Mesenchymal stem cell (in vitro differentiated cells and primary cell): ENCODE measurements at regions not wholly inside any gene's neighbourhood (a gene's known extent, or its start where the extent isn't known, plus 50 kb on each side); places are given as distances from the start of the nearest gene placed in this dataset.

Experiments used
- DNase-seq: peaks from one replicate; pipeline ENCODE4 v3.0.0-alpha.2; 2013
- H2AFZ ChIP-seq: one replicate; pipeline ENCODE4 v1.6.1; 2013; ENCODE audit warnings: low read depth, mild to moderate bottlenecking, control low read depth, inconsistent platforms, low read length, moderate library complexity
- H2AK5ac ChIP-seq: 2 replicates; pipeline ENCODE4 v1.6.1; 2013; ENCODE audit warnings: low read length, moderate library complexity, mild to moderate bottlenecking, inconsistent platforms; ENCODE audit not compliant: severe bottlenecking
- H2BK120ac ChIP-seq: one replicate; pipeline ENCODE4 v1.6.1; 2013; ENCODE audit warnings: low read depth, mild to moderate bottlenecking, inconsistent platforms, low read length, moderate library complexity
- H2BK12ac ChIP-seq, 2 experiments: one replicate each; pipeline ENCODE4 v1.6.1; 2013; ENCODE audit warnings: inconsistent platforms in 2 of 2, low read length in 2 of 2, mild to moderate bottlenecking in 2 of 2, moderate library complexity in 2 of 2, control low read depth in 1 of 2
- H2BK15ac ChIP-seq: one replicate; pipeline ENCODE4 v1.6.1; 2013; ENCODE audit warnings: mild to moderate bottlenecking, low read depth, inconsistent platforms; ENCODE audit not compliant: poor library complexity, severe bottlenecking
- H2BK5ac ChIP-seq: 2 replicates; pipeline ENCODE4 v1.6.1; 2013; ENCODE audit warnings: low read depth, mild to moderate bottlenecking, low read length, control low read depth, inconsistent platforms; ENCODE audit not compliant: poor library complexity, severe bottlenecking
- H3K14ac ChIP-seq, 2 experiments: one replicate each; pipeline ENCODE4 v1.6.1; 2013; ENCODE audit warnings: inconsistent platforms in 2 of 2, low read length in 2 of 2, control low read depth in 1 of 2, mild to moderate bottlenecking in 1 of 2, moderate library complexity in 1 of 2
- H3K18ac ChIP-seq, 2 experiments: one replicate each; pipeline ENCODE4 v1.6.1; 2013; ENCODE audit warnings: inconsistent platforms in 2 of 2, low read length in 2 of 2, control low read depth in 1 of 2, low read depth in 1 of 2, mild to moderate bottlenecking in 1 of 2
- H3K23ac ChIP-seq, 2 experiments: one replicate each; pipeline ENCODE4 v1.6.1; 2013; ENCODE audit warnings: inconsistent platforms in 2 of 2, low read length in 2 of 2, mild to moderate bottlenecking in 2 of 2, moderate library complexity in 2 of 2, control low read depth in 1 of 2
- H3K27ac ChIP-seq: 2 replicates; pipeline ENCODE4 v1.5.1; 2013; ENCODE audit warnings: mild to moderate bottlenecking, moderate library complexity, low read length, control low read depth, inconsistent platforms; ENCODE audit not compliant: poor library complexity, severe bottlenecking
- H3K27me3 ChIP-seq, 2 experiments: 2 replicates each; pipeline versions ENCODE4 v1.6.1 to v1.7.0; 2013; ENCODE audit warnings: low read length in 2 of 2, mild to moderate bottlenecking in 2 of 2, moderate library complexity in 2 of 2, control low read depth in 1 of 2, inconsistent platforms in 1 of 2; ENCODE audit not compliant: control insufficient read depth in 1 of 2, insufficient read depth in 1 of 2
- H3K36me3 ChIP-seq, 2 experiments: 2 replicates each; pipeline versions ENCODE4 v1.6.1 to v1.7.0; 2013; ENCODE audit warnings: low read length in 2 of 2, control low read depth in 1 of 2, inconsistent platforms in 1 of 2, low read depth in 1 of 2, mild to moderate bottlenecking in 1 of 2; ENCODE audit not compliant: insufficient read depth in 2 of 2, control insufficient read depth in 1 of 2
- H3K4ac ChIP-seq, 2 experiments: one replicate each; pipeline ENCODE4 v1.6.1; 2013; ENCODE audit warnings: inconsistent platforms in 2 of 2, low read length in 2 of 2, mild to moderate bottlenecking in 2 of 2, moderate library complexity in 2 of 2, control low read depth in 1 of 2, low read depth in 1 of 2
- H3K4me1 ChIP-seq: 2 replicates; pipeline ENCODE4 v1.6.1; 2013; ENCODE audit warnings: low read depth, low read length, control low read depth; ENCODE audit not compliant: control insufficient read depth, insufficient read depth
- H3K4me2 ChIP-seq: 2 replicates; pipeline ENCODE4 v1.6.1; 2013; ENCODE audit warnings: low read length, mild to moderate bottlenecking, inconsistent platforms; ENCODE audit not compliant: poor library complexity, severe bottlenecking
- H3K4me3 ChIP-seq, 2 experiments: 2 replicates each; pipeline versions ENCODE4 v1.5.1 to v1.7.0; 2013; ENCODE audit warnings: low read length in 2 of 2, mild to moderate bottlenecking in 2 of 2, control low read depth in 1 of 2, low read depth in 1 of 2; ENCODE audit not compliant: insufficient read depth in 1 of 2
- H3K79me1 ChIP-seq: replicated peaks from 2 replicates; pipeline ENCODE4 v1.6.1; 2013; ENCODE audit warnings: mild to moderate bottlenecking, control low read depth, low read length, inconsistent platforms; ENCODE audit not compliant: poor library complexity, severe bottlenecking
- H3K9ac ChIP-seq: 2 replicates; pipeline ENCODE4 v1.7.0; 2013; ENCODE audit warnings: mild to moderate bottlenecking, low read length, moderate library complexity
- H3K9me3 ChIP-seq: 2 replicates; pipeline ENCODE4 v1.7.0; 2013; ENCODE audit warnings: mild to moderate bottlenecking, low read length; ENCODE audit not compliant: control insufficient read depth
- H4K8ac ChIP-seq: one replicate; pipeline ENCODE4 v1.6.1; 2013; ENCODE audit warnings: inconsistent platforms, mild to moderate bottlenecking, low read length, moderate library complexity
- H4K91ac ChIP-seq: one replicate; pipeline ENCODE4 v1.6.1; 2013; ENCODE audit warnings: mild to moderate bottlenecking, low read length, inconsistent platforms
- WGBS: methylation state at CpG from one replicate; pipeline ENCODE4 v1.1.7; 2013; ENCODE audit warnings: mixed read lengths; 5-methylcytosine and 5-hydroxymethylcytosine counted together

- Histone ChIP-seq H3K4ac (no peak overlapping the region), H3K79me1 (no peaks in the 10 kb centered on the region), H3K36me3 (no peaks in the 10 kb centered on the region), H2BK15ac (no peak overlapping the region), H3K23ac (no peak overlapping the region), H3K4me2 (no peak overlapping the region), H3K18ac (no peak overlapping the region), H2BK5ac (no peak overlapping the region), H3K14ac (no peak overlapping the region), H3K27ac (no peak overlapping the region), H2AFZ (no peak overlapping the region), H4K8ac (no peak overlapping the region), H3K9me3 (no peaks in the 10 kb centered on the region), H2AK5ac (no peak overlapping the region), H2BK12ac (no peak overlapping the region), H3K4me1 (peaks cover 2% of the 10 kb centered on the region), H3K27me3 (no peaks in the 10 kb centered on the region), H3K9ac (no peak overlapping the region), H4K91ac (no peak overlapping the region), H3K4me3 (no peak overlapping the region), H2BK120ac (no peak overlapping the region)
- WGBS, result 63% methylated on average over 3 of the region's 3 CpGs
- DNase-seq, result no peak
Observed at GRCh38 chr3:59128685-59129084, 78.9 kb upstream of the CFAP20DC start.

GRCh38 chr3:59127071-59127470 lies 77.2 kb upstream of the CFAP20DC start:
- DNase-seq, result peak; percentile 73

DNA sequence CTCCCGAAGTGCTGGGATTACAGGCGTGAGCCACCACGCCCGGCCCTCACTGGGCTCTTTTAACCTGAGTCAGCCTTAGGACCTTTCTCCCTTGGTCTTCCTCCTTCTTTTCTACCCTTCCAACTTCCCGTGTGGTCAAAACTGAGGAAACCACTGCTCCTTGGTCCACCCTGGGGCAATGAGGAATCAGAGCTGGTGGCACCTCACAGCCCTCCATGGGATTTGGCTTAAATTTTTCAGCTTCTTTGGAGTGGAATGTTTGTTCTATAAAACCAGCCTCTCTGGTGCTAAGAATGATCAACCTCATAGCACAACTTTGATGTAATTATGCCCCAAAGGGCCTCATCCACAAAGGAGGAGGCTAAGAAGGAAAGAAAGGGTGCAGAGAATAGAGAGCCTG lies 76.6 kb upstream of the CFAP20DC start:
- H3K36me3 ChIP-seq, result no peaks in the 10 kb centered on the region
- no peak overlapping the region for H3K27ac ChIP-seq
- H2BK120ac ChIP-seq, result no peak overlapping the region
- no peak overlapping the region for H2BK5ac ChIP-seq
- H3K4ac ChIP-seq, result no peak overlapping the region
- no peak overlapping the region for H3K18ac ChIP-seq
- H4K91ac ChIP-seq, result no peak overlapping the region
- no peak for DNase-seq
- no peak overlapping the region for H3K4me2 ChIP-seq
- no peaks in the 10 kb centered on the region for H3K27me3 ChIP-seq
- no peaks in the 10 kb centered on the region for H3K9me3 ChIP-seq
- H2BK15ac ChIP-seq, result no peak overlapping the region
- peaks cover 2% of the 10 kb centered on the region for H3K4me1 ChIP-seq
- no peaks in the 10 kb centered on the region for H3K79me1 ChIP-seq
- no peak overlapping the region for H4K8ac ChIP-seq
- no peak overlapping the region for H2AK5ac ChIP-seq
- H2BK12ac ChIP-seq, result no peak overlapping the region
- H3K14ac ChIP-seq, result no peak overlapping the region
- H3K9ac ChIP-seq, result no peak overlapping the region
- 95% methylated on average over 5 of the region's 5 CpGs for WGBS
- no peak overlapping the region for H3K4me3 ChIP-seq
- H2AFZ ChIP-seq, result no peak overlapping the region
- no peak overlapping the region for H3K23ac ChIP-seq

More at GRCh38 chr3:59127071-59127470, 77.2 kb upstream of the CFAP20DC start:
- Histone ChIP-seq H3K27me3 (no peaks in the 10 kb centered on the region), H3K27ac (no peak overlapping the region), H4K91ac (no peak overlapping the region), H2BK5ac (no peak overlapping the region), H3K4me3 (no peak overlapping the region), H2AFZ (no peak overlapping the region), H3K4me2 (no peak overlapping the region), H3K4ac (no peak overlapping the region), H3K79me1 (no peaks in the 10 kb centered on the region), H3K14ac (no peak overlapping the region), H2BK15ac (no peak overlapping the region), H3K4me1 (peaks cover 2% of the 10 kb centered on the region), H3K23ac (no peak overlapping the region), H2BK12ac (no peak overlapping the region), H2BK120ac (no peak overlapping the region), H3K18ac (no peak overlapping the region), H3K9me3 (no peaks in the 10 kb centered on the region), H4K8ac (no peak overlapping the region), H3K9ac (no peak overlapping the region), H2AK5ac (no peak overlapping the region), H3K36me3 (no peaks in the 10 kb centered on the region)

- H2BK15ac ChIP-seq, result no peak overlapping the region
- no peak overlapping the region for H2BK120ac ChIP-seq
- no peaks in the 10 kb centered on the region for H3K36me3 ChIP-seq
- H3K23ac ChIP-seq, result no peak overlapping the region
- no peaks in the 10 kb centered on the region for H3K9me3 ChIP-seq
- no peak overlapping the region for H2AK5ac ChIP-seq
- no peaks in the 10 kb centered on the region for H3K27me3 ChIP-seq
- H3K4me2 ChIP-seq, result no peak overlapping the region
- H3K9ac ChIP-seq, result no peak overlapping the region
- peaks cover 2% of the 10 kb centered on the region for H3K4me1 ChIP-seq
- no peak overlapping the region for H3K18ac ChIP-seq
- no peak overlapping the region for H3K14ac ChIP-seq
- no peak overlapping the region for H3K4me3 ChIP-seq
- H3K27ac ChIP-seq, result no peak overlapping the region
- no peak overlapping the region for H3K4ac ChIP-seq
- H2AFZ ChIP-seq, result no peak overlapping the region
- no peak for DNase-seq
- H2BK12ac ChIP-seq, result no peak overlapping the region
- no peak overlapping the region for H2BK5ac ChIP-seq
- H4K91ac ChIP-seq, result no peak overlapping the region
- WGBS, result 92% methylated on average over 7 of the region's 7 CpGs
- no peaks in the 10 kb centered on the region for H3K79me1 ChIP-seq
- no peak overlapping the region for H4K8ac ChIP-seq
Observed at GRCh38 chr3:59121346-59122144, 71.7 kb upstream of the CFAP20DC start.
